Peyer's patch (tissue), 4 donors: ENCODE measurements at regions not wholly inside any gene's neighbourhood (a gene's known extent, or its start where the extent isn't known, plus 50 kb on each side); places are given as distances from the start of the nearest gene placed in this dataset.

Source experiments
- POLR2A ChIP-seq, 2 donors: fragments of 450-650 bp; IDR thresholded peaks; one replicate each; pipeline ENCODE4 v1.5.1; 2017; ENCODE audit warnings: antibody characterized with exemption in 2 of 2, mild to moderate bottlenecking in 2 of 2, moderate library complexity in 2 of 2
- TF ChIP-seq, protein P1 (sequence below), 6 experiments: fragments of 450-650 bp in 4 of 6; fragments of 200-600 bp in 2 of 6; sonication (generic) in 1 of 6; IDR thresholded peaks; one replicate each; pipeline ENCODE4 v1.5.1; 2017 to 2019; ENCODE audit warnings: antibody characterized with exemption in 6 of 6, mild to moderate bottlenecking in 3 of 6, moderate library complexity in 1 of 6

DNA sequence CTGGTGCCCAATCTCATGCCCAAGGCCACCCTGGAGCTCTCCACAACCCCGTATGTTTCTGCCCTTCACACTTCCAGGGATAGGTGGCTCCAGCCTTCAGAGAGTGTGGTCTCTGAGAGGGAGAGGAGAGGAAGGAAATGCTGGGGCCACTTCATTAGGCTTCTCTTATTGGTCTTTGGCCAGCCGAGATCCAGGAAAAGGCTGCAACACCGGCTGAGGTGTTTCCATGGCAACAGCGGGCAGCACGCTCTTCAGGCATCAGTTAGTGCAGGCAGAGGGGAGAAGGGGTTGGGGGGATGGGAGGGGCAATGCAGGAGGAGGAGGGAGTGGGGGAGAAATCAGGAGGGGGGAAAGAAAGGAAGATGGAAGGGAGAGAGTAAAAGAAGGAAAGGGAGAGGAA is 275.1 kb upstream of the GJB5 start:
- TF ChIP-seq, protein P1, sequence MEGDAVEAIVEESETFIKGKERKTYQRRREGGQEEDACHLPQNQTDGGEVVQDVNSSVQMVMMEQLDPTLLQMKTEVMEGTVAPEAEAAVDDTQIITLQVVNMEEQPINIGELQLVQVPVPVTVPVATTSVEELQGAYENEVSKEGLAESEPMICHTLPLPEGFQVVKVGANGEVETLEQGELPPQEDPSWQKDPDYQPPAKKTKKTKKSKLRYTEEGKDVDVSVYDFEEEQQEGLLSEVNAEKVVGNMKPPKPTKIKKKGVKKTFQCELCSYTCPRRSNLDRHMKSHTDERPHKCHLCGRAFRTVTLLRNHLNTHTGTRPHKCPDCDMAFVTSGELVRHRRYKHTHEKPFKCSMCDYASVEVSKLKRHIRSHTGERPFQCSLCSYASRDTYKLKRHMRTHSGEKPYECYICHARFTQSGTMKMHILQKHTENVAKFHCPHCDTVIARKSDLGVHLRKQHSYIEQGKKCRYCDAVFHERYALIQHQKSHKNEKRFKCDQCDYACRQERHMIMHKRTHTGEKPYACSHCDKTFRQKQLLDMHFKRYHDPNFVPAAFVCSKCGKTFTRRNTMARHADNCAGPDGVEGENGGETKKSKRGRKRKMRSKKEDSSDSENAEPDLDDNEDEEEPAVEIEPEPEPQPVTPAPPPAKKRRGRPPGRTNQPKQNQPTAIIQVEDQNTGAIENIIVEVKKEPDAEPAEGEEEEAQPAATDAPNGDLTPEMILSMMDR (IDR thresholded peaks at IDR 0.05) = no peak
- TF ChIP-seq POLR2A (IDR thresholded peaks at IDR 0.05) = no peak
